Nephron progenitor cell (in vitro differentiated cells): ENCODE measurements at regions not wholly inside any gene's neighbourhood (a gene's known extent, or its start where the extent isn't known, plus 50 kb on each side); places are given as distances from the start of the nearest gene placed in this dataset.

Source experiments
- DNase-seq: peaks from one replicate; pipeline ENCODE4 v3.0.0; 2021
- H3K27ac Mint-ChIP-seq: 2 replicates; pipeline ENCODE4 v1.8.0; 2021; ENCODE audit warnings: mild to moderate bottlenecking, moderate library complexity, mixed read lengths
- H3K27me3 Mint-ChIP-seq: 2 replicates; pipeline ENCODE4 v1.8.0; 2021; ENCODE audit warnings: mild to moderate bottlenecking, low read depth, mixed read lengths; ENCODE audit not compliant: poor library complexity
- H3K36me3 Mint-ChIP-seq: 2 replicates; pipeline ENCODE4 v1.8.0; 2021; ENCODE audit warnings: low read depth, mixed read lengths
- H3K4me1 Mint-ChIP-seq: 2 replicates; pipeline ENCODE4 v1.8.0; 2021; ENCODE audit warnings: mixed read lengths
- H3K4me3 Mint-ChIP-seq: 2 replicates; pipeline ENCODE4 v1.8.0; 2021; ENCODE audit warnings: mild to moderate bottlenecking, moderate library complexity, mixed read lengths
- H3K9me3 Mint-ChIP-seq: 2 replicates; pipeline ENCODE4 v1.8.0; 2021; ENCODE audit warnings: mild to moderate bottlenecking, moderate library complexity, mixed read lengths
- CTCF ChIP-seq: fragments of 200-600 bp; sonication (generic); IDR thresholded peaks from 2 replicates; pipeline ENCODE4 v1.5.0; 2021; ENCODE audit warnings: antibody characterized with exemption

GRCh38 chr10:3452173-3452626, 279.6 kb upstream of the PITRM1 start:
- DNase-seq: no peak
- H3K9me3 Mint-ChIP-seq: peaks cover 10% of the 10 kb centered on the region
- TF ChIP-seq CTCF: no peak
- H3K36me3 Mint-ChIP-seq: no peaks in the 10 kb centered on the region
- peaks cover 43% of the 10 kb centered on the region for H3K4me1 Mint-ChIP-seq
- H3K27ac Mint-ChIP-seq: peak overlapping the region; percentile 21
- no peak overlapping the region for H3K4me3 Mint-ChIP-seq
- peaks cover 11% of the 10 kb centered on the region for H3K27me3 Mint-ChIP-seq

- Mint-ChIP-seq H3K36me3 (no peaks in the 10 kb centered on the region), H3K27ac (peak overlapping the region; percentile 21), H3K9me3 (peaks cover 9% of the 10 kb centered on the region), H3K4me3 (no peak overlapping the region), H3K4me1 (peaks cover 43% of the 10 kb centered on the region), H3K27me3 (peaks cover 7% of the 10 kb centered on the region)
- DNase-seq: no peak
- no peak for TF ChIP-seq CTCF
Measured at GRCh38 chr10:3451516-3452172, 279.1 kb upstream of the PITRM1 start.

- no peak for TF ChIP-seq CTCF
- Mint-ChIP-seq H3K9me3 (peaks cover 21% of the 10 kb centered on the region), H3K36me3 (no peaks in the 10 kb centered on the region)
Measured at GRCh38 chr10:3446221-3446620, 273.6 kb upstream of the PITRM1 start.

GRCh38 chr10:3445648-3446047, 273.1 kb upstream of the PITRM1 start:
- H3K27ac Mint-ChIP-seq: no peak overlapping the region
- H3K4me3 Mint-ChIP-seq: no peak overlapping the region
- H3K9me3 Mint-ChIP-seq: peaks cover 21% of the 10 kb centered on the region
- no peaks in the 10 kb centered on the region for H3K36me3 Mint-ChIP-seq
- peaks cover 10% of the 10 kb centered on the region for H3K27me3 Mint-ChIP-seq
- no peak for TF ChIP-seq CTCF
- no peaks in the 10 kb centered on the region for H3K4me1 Mint-ChIP-seq
- DNase-seq: no peak

More at GRCh38 chr10:3446221-3446620, 273.6 kb upstream of the PITRM1 start:
- Mint-ChIP-seq H3K4me1 (peaks cover under 1% of the 10 kb centered on the region), H3K27ac (no peak overlapping the region), H3K27me3 (peaks cover 10% of the 10 kb centered on the region), H3K4me3 (no peak overlapping the region)
- no peak for DNase-seq

- H3K27ac Mint-ChIP-seq: no peak overlapping the region
- H3K4me1 Mint-ChIP-seq: peaks cover 1% of the 10 kb centered on the region
- no peak for TF ChIP-seq CTCF
- peaks cover 39% of the 10 kb centered on the region for H3K9me3 Mint-ChIP-seq
- H3K4me3 Mint-ChIP-seq: no peak overlapping the region
- H3K27me3 Mint-ChIP-seq: peaks cover 9% of the 10 kb centered on the region
- peaks cover 5% of the 10 kb centered on the region for H3K36me3 Mint-ChIP-seq
- DNase-seq: no peak
Measured at GRCh38 chr10:3442451-3442990, 269.9 kb upstream of the PITRM1 start.

GRCh38 chr10:3439183-3439582, 266.6 kb upstream of the PITRM1 start:
- Mint-ChIP-seq H3K27me3 (peaks cover 9% of the 10 kb centered on the region), H3K4me3 (no peak overlapping the region), H3K9me3 (peaks cover 35% of the 10 kb centered on the region), H3K36me3 (peaks cover 5% of the 10 kb centered on the region), H3K27ac (no peak overlapping the region), H3K4me1 (peaks cover 8% of the 10 kb centered on the region)
- DNase-seq: no peak
- TF ChIP-seq CTCF: no peak
